Prostate gland (tissue), 2 donors: ENCODE measurements at regions not wholly inside any gene's neighbourhood (a gene's known extent, or its start where the extent isn't known, plus 50 kb on each side); places are given as distances from the start of the nearest gene placed in this dataset.

Experiments used
- DNase-seq: peaks from one replicate; pipeline ENCODE4 v3.0.0-alpha.2; 2019; ENCODE audit warnings: low spot score
- H3K27ac ChIP-seq, 2 donors: fragments of 200-600 bp; sonication (generic); 2 replicates each; pipeline ENCODE4 v1.5.1; 2017 to 2019
- H3K27me3 ChIP-seq: fragments of 200-600 bp; sonication (generic); replicated peaks from 2 replicates; pipeline ENCODE4 v1.5.1; 2019; ENCODE audit not compliant: insufficient read depth
- H3K36me3 ChIP-seq, 2 donors: fragments of 200-600 bp; sonication (generic); 1 replicate in 1 of 2; 2 replicates in 1 of 2; pipeline versions ENCODE4 v1.5.1 to v1.8.1; 2017 to 2019
- H3K4me1 ChIP-seq: fragments of 200-600 bp; sonication (generic); replicated peaks from 2 replicates; pipeline ENCODE4 v1.5.1; 2019
- H3K4me3 ChIP-seq, 2 donors: fragments of 200-600 bp; sonication (generic); 2 replicates each; pipeline ENCODE4 v1.5.1; 2017 to 2019
- H3K9me3 ChIP-seq: fragments of 200-600 bp; sonication (generic); 2 replicates; pipeline ENCODE4 v1.5.1; 2017
- POLR2A ChIP-seq: fragments of 450-650 bp; IDR thresholded peaks from one replicate; pipeline ENCODE4 v1.6.1; 2016; ENCODE audit warnings: antibody characterized with exemption, mild to moderate bottlenecking
- POLR2AphosphoS5 ChIP-seq: sonication (generic); formaldehyde crosslinking; IDR thresholded peaks from one replicate; pipeline ENCODE4 v1.6.1; 2017; ENCODE audit warnings: antibody characterized with exemption
- WGBS: methylation state at CpG from one replicate; pipeline ENCODE4 v1.1.5; 2018; 5-methylcytosine and 5-hydroxymethylcytosine counted together
- intact Hi-C: fragments of 100-400 bp; cut with DNase I; formaldehyde crosslinking; loops from one replicate; pipeline ENCODE4 v1.14.2; 2022
- TF ChIP-seq, protein P1 (sequence below), 4 experiments: fragments of 200-600 bp in 2 of 4; fragments of 450-650 bp in 2 of 4; sonication (generic) in 2 of 4; IDR thresholded peaks; 1 replicate in 3 of 4; 2 replicates in 1 of 4; pipeline ENCODE4 v1.5.1; 2016 to 2019; ENCODE audit warnings: antibody characterized with exemption in 4 of 4, mild to moderate bottlenecking in 2 of 4, moderate library complexity in 2 of 4

- H3K36me3 ChIP-seq = no peaks in the 10 kb centered on the region
- DNase-seq = no peak
- no peaks in the 10 kb centered on the region for H3K9me3 ChIP-seq
- no peaks in the 10 kb centered on the region for H3K4me1 ChIP-seq
- no peak for TF ChIP-seq POLR2A
- TF ChIP-seq, protein P1, sequence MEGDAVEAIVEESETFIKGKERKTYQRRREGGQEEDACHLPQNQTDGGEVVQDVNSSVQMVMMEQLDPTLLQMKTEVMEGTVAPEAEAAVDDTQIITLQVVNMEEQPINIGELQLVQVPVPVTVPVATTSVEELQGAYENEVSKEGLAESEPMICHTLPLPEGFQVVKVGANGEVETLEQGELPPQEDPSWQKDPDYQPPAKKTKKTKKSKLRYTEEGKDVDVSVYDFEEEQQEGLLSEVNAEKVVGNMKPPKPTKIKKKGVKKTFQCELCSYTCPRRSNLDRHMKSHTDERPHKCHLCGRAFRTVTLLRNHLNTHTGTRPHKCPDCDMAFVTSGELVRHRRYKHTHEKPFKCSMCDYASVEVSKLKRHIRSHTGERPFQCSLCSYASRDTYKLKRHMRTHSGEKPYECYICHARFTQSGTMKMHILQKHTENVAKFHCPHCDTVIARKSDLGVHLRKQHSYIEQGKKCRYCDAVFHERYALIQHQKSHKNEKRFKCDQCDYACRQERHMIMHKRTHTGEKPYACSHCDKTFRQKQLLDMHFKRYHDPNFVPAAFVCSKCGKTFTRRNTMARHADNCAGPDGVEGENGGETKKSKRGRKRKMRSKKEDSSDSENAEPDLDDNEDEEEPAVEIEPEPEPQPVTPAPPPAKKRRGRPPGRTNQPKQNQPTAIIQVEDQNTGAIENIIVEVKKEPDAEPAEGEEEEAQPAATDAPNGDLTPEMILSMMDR (IDR thresholded peaks at IDR 0.05) = no peak
- no peaks in the 10 kb centered on the region for H3K27me3 ChIP-seq
- no peak overlapping the region for H3K4me3 ChIP-seq
- H3K27ac ChIP-seq = no peak overlapping the region
- intact Hi-C loops = no loop called here
These were observed 120.9 kb upstream of the SFSWAP start for GRCh38 chr12:131589966-131590365.

- TF ChIP-seq POLR2A = no peak
- TF ChIP-seq POLR2AphosphoS5 = no peak
- TF ChIP-seq, protein P1 (IDR thresholded peaks at IDR 0.05) = no peak
- 69% methylated on average over 7 of the region's 7 CpGs for WGBS
- H3K4me1 ChIP-seq = no peaks in the 10 kb centered on the region
These were observed 119.8 kb upstream of the SFSWAP start for GRCh38 chr12:131591136-131591535.

GRCh38 chr12:131591714-131592709, 118.9 kb upstream of the SFSWAP start:
- no peak overlapping the region for H3K27ac ChIP-seq
- DNase-seq = no peak
- WGBS = 89% methylated on average over 42 of the region's 42 CpGs
- H3K4me1 ChIP-seq = no peaks in the 10 kb centered on the region
- H3K36me3 ChIP-seq = no peaks in the 10 kb centered on the region
- no peak overlapping the region for H3K4me3 ChIP-seq
- intact Hi-C loops = no loop called here
- no peaks in the 10 kb centered on the region for H3K27me3 ChIP-seq
- TF ChIP-seq, protein P1 (IDR thresholded peaks at IDR 0.05) = no peak
- TF ChIP-seq POLR2A (no peak), POLR2AphosphoS5 (no peak)
- H3K9me3 ChIP-seq = no peaks in the 10 kb centered on the region

More at GRCh38 chr12:131591136-131591535, 119.8 kb upstream of the SFSWAP start:
- no peaks in the 10 kb centered on the region for H3K9me3 ChIP-seq
- H3K4me3 ChIP-seq = no peak overlapping the region
- intact Hi-C loops = no loop called here
- no peak for DNase-seq
- H3K27me3 ChIP-seq = no peaks in the 10 kb centered on the region
- H3K36me3 ChIP-seq = no peaks in the 10 kb centered on the region
- no peak overlapping the region for H3K27ac ChIP-seq

GRCh38 chr12:131592972-131593371, 117.9 kb upstream of the SFSWAP start:
- Histone ChIP-seq H3K36me3 (no peaks in the 10 kb centered on the region), H3K4me3 (no peak overlapping the region), H3K9me3 (no peaks in the 10 kb centered on the region), H3K4me1 (no peaks in the 10 kb centered on the region), H3K27me3 (no peaks in the 10 kb centered on the region), H3K27ac (no peak overlapping the region)
- TF ChIP-seq POLR2A = no peak
- no peak for TF ChIP-seq POLR2AphosphoS5
- TF ChIP-seq, protein P1 (IDR thresholded peaks at IDR 0.05) = no peak
- intact Hi-C loops = no loop called here
- no peak for DNase-seq
- 69% methylated on average over 6 of the region's 6 CpGs for WGBS

DNA sequence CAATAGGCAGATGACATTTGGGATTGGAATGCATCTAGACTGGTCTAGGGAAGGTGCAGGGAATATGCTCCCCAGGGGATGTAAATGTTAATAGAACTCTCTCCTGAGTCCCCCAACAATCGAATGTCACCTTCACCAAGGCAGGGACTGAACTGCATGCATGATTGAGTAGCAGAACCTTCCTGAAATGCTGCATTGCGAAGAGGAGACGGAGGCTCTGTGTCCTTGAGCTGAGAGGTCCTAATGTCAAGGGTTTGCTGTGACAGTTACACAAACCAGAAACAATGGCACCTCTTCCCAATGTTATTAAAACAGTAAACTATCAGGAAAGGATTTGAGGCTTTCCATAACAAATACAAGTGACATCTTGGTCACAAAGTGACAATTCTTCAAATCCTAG, 117.5 kb upstream of the SFSWAP start:
- Histone ChIP-seq H3K4me1 (no peaks in the 10 kb centered on the region), H3K36me3 (no peaks in the 10 kb centered on the region), H3K4me3 (no peak overlapping the region), H3K27me3 (no peaks in the 10 kb centered on the region), H3K27ac (no peak overlapping the region), H3K9me3 (no peaks in the 10 kb centered on the region)
- TF ChIP-seq POLR2A (no peak), POLR2AphosphoS5 (no peak)
- TF ChIP-seq, protein P1 (IDR thresholded peaks at IDR 0.05) = no peak
- WGBS = 70% methylated on average over 3 of the region's 3 CpGs
- DNase-seq = no peak
- intact Hi-C loops = no loop called here
